Astrocyte (in vitro differentiated cells and primary cell): ENCODE measurements at regions not wholly inside any gene's neighbourhood (a gene's known extent, or its start where the extent isn't known, plus 50 kb on each side); places are given as distances from the start of the nearest gene placed in this dataset.

ENCODE experiments used
- DNase-seq: peaks from one replicate; pipeline ENCODE4 v3.0.0-alpha.2; 2010; ENCODE audit warnings: low read depth
- FAIRE-seq: peaks from 2 replicates; lab custom pipeline; 2011; peaks lifted over from hg19 to GRCh38; lab: Jason Lieb, UNC
- H2AFZ ChIP-seq: 2 replicates; pipeline ENCODE4 v1.6.0; 2012; ENCODE audit warnings: low read depth, low read length, inconsistent platforms
- H3K27ac ChIP-seq: 2 replicates; pipeline ENCODE4 v1.5.1; 2011; ENCODE audit warnings: low read depth, low read length, inconsistent platforms
- H3K27me3 ChIP-seq: 2 replicates; pipeline ENCODE4 v1.6.0; 2011; ENCODE audit warnings: low read length, inconsistent platforms; ENCODE audit not compliant: insufficient read depth
- H3K36me3 ChIP-seq: 2 replicates; pipeline ENCODE4 v1.5.1; 2011; ENCODE audit warnings: low read length, inconsistent platforms; ENCODE audit not compliant: insufficient read depth
- H3K4me1 ChIP-seq: 2 replicates; pipeline ENCODE4 v1.5.1; 2011; ENCODE audit warnings: low read length, inconsistent platforms; ENCODE audit not compliant: insufficient read depth
- H3K4me2 ChIP-seq: 2 replicates; pipeline ENCODE4 v1.6.0; 2012; ENCODE audit warnings: low read length, inconsistent platforms
- H3K4me3 ChIP-seq: 2 replicates; pipeline ENCODE4 v1.5.1; 2011; ENCODE audit warnings: low read depth, mild to moderate bottlenecking, low read length, inconsistent platforms; ENCODE audit not compliant: insufficient read depth
- H3K79me2 ChIP-seq: 2 replicates; pipeline ENCODE4 v1.6.0; 2012; ENCODE audit warnings: mild to moderate bottlenecking, low read length, inconsistent platforms; ENCODE audit not compliant: insufficient read depth
- H3K9ac ChIP-seq: 2 replicates; pipeline ENCODE4 v1.6.0; 2012; ENCODE audit warnings: mild to moderate bottlenecking, low read length, inconsistent platforms
- H3K9me3 ChIP-seq: 2 replicates; pipeline ENCODE4 v1.5.1; 2012; ENCODE audit warnings: low read depth, mild to moderate bottlenecking, low read length, inconsistent platforms; ENCODE audit not compliant: insufficient read depth
- H4K20me1 ChIP-seq: 2 replicates; pipeline ENCODE4 v1.6.0; 2012; ENCODE audit warnings: low read length, inconsistent platforms; ENCODE audit not compliant: insufficient read depth
- H3K27ac Mint-ChIP-seq: one replicate; pipeline ENCODE4 v1.8.0; 2021; ENCODE audit warnings: mild to moderate bottlenecking, mixed read lengths; ENCODE audit not compliant: unreplicated experiment
- H3K27me3 Mint-ChIP-seq: one replicate; pipeline ENCODE4 v1.8.0; 2021; ENCODE audit warnings: low read depth, mixed read lengths; ENCODE audit not compliant: unreplicated experiment
- H3K36me3 Mint-ChIP-seq: one replicate; pipeline ENCODE4 v1.8.0; 2021; ENCODE audit warnings: low read depth, mixed read lengths; ENCODE audit not compliant: unreplicated experiment
- H3K4me1 Mint-ChIP-seq: one replicate; pipeline ENCODE4 v1.8.0; 2021; ENCODE audit warnings: low read depth, mixed read lengths; ENCODE audit not compliant: unreplicated experiment
- H3K4me3 Mint-ChIP-seq: one replicate; pipeline ENCODE4 v1.8.0; 2021; ENCODE audit warnings: mild to moderate bottlenecking, moderate library complexity, mixed read lengths; ENCODE audit not compliant: unreplicated experiment
- H3K9me3 Mint-ChIP-seq: one replicate; pipeline ENCODE4 v1.8.0; 2021; ENCODE audit warnings: mild to moderate bottlenecking, mixed read lengths; ENCODE audit not compliant: unreplicated experiment
- CTCF ChIP-seq: IDR thresholded peaks from 2 replicates; pipeline ENCODE4 v1.5.1; 2011; ENCODE audit warnings: low read depth, mild to moderate bottlenecking, inconsistent platforms, low read length, moderate library complexity; ENCODE audit not compliant: insufficient read depth
- EZH2 ChIP-seq: IDR thresholded peaks from 2 replicates; pipeline ENCODE4 v1.6.1; 2012; ENCODE audit warnings: mild to moderate bottlenecking, low read length, inconsistent platforms; ENCODE audit not compliant: insufficient read depth

DNA sequence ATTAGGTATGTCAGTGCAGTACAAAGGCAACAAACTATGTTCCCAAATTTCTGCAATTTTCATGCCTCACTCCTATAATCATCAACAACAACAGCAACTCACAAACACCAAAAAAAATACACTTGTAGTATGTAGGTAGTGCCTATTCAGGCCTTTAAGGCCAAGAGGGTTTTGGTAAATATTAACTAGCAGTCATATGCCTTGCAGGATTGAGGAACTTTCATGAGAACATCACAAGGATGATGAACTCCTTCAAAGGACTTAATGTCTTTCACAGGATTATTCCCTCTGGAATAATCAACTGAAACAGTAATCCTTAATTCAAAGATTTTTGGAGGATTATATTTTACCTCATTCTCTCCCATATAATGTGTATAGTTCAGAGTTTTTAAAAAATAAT is 293.8 kb downstream of the NOVA1 start:
- no peak overlapping the region for H3K27ac ChIP-seq
- no peaks in the 10 kb centered on the region for H3K79me2 ChIP-seq
- Mint-ChIP-seq H3K4me1 (no peaks in the 10 kb centered on the region), H3K27ac (no peak overlapping the region), H3K27me3 (no peaks in the 10 kb centered on the region), H3K36me3 (no peaks in the 10 kb centered on the region), H3K4me3 (no peak overlapping the region), H3K9me3 (peaks cover 11% of the 10 kb centered on the region)
- DNase-seq (no peak), FAIRE-seq (no peak)
- no peak overlapping the region for H2AFZ ChIP-seq
- no peak overlapping the region for H3K4me3 ChIP-seq
- no peaks in the 10 kb centered on the region for H3K4me1 ChIP-seq
- H3K9ac ChIP-seq: no peak overlapping the region
- TF ChIP-seq CTCF (no peak), EZH2 (no peak)
- no peaks in the 10 kb centered on the region for H3K27me3 ChIP-seq
- no peaks in the 10 kb centered on the region for H4K20me1 ChIP-seq
- no peaks in the 10 kb centered on the region for H3K9me3 ChIP-seq
- no peaks in the 10 kb centered on the region for H3K36me3 ChIP-seq
- H3K4me2 ChIP-seq: no peak overlapping the region

- H3K9me3 ChIP-seq: no peaks in the 10 kb centered on the region
- peaks cover 3% of the 10 kb centered on the region for H3K9me3 Mint-ChIP-seq
- H3K4me2 ChIP-seq: no peak overlapping the region
- no peak overlapping the region for H2AFZ ChIP-seq
- H3K4me1 ChIP-seq: no peaks in the 10 kb centered on the region
- H3K9ac ChIP-seq: no peak overlapping the region
- no peaks in the 10 kb centered on the region for H3K36me3 Mint-ChIP-seq
- H3K27ac Mint-ChIP-seq: no peak overlapping the region
- no peaks in the 10 kb centered on the region for H3K79me2 ChIP-seq
- no peaks in the 10 kb centered on the region for H3K27me3 Mint-ChIP-seq
- no peaks in the 10 kb centered on the region for H3K27me3 ChIP-seq
- FAIRE-seq (no peak), DNase-seq (no peak)
- H3K4me1 Mint-ChIP-seq: peaks cover 10% of the 10 kb centered on the region
- TF ChIP-seq EZH2 (no peak), CTCF (no peak)
- H3K4me3 ChIP-seq: no peak overlapping the region
- H3K27ac ChIP-seq: no peak overlapping the region
- no peak overlapping the region for H3K4me3 Mint-ChIP-seq
- H3K36me3 ChIP-seq: no peaks in the 10 kb centered on the region
- no peaks in the 10 kb centered on the region for H4K20me1 ChIP-seq
These were observed 303.9 kb downstream of the NOVA1 start for GRCh38 chr14:26293909-26294308.

GRCh38 chr14:26289891-26290486 is 307.8 kb downstream of the NOVA1 start:
- H3K27me3 Mint-ChIP-seq: no peaks in the 10 kb centered on the region
- Histone ChIP-seq H3K36me3 (no peaks in the 10 kb centered on the region), H3K79me2 (no peaks in the 10 kb centered on the region), H3K9ac (no peak overlapping the region), H3K9me3 (no peaks in the 10 kb centered on the region), H3K4me2 (no peak overlapping the region), H3K27me3 (no peaks in the 10 kb centered on the region), H3K4me3 (no peak overlapping the region), H3K27ac (no peak overlapping the region), H2AFZ (no peak overlapping the region), H3K4me1 (no peaks in the 10 kb centered on the region), H4K20me1 (no peaks in the 10 kb centered on the region)
- no peak overlapping the region for H3K4me3 Mint-ChIP-seq
- H3K36me3 Mint-ChIP-seq: no peaks in the 10 kb centered on the region
- DNase-seq (peak; percentile 69), FAIRE-seq (no peak)
- peaks cover 3% of the 10 kb centered on the region for H3K9me3 Mint-ChIP-seq
- H3K4me1 Mint-ChIP-seq: peaks cover 10% of the 10 kb centered on the region
- no peak for TF ChIP-seq EZH2
- TF ChIP-seq CTCF: no peak
- H3K27ac Mint-ChIP-seq: peak overlapping the region; percentile 60
